Ovary (tissue), 3 donors: ENCODE measurements at regions not wholly inside any gene's neighbourhood (a gene's known extent, or its start where the extent isn't known, plus 50 kb on each side); places are given as distances from the start of the nearest gene placed in this dataset.
"Not testable (repeated sequence)": the region's sequence is repeated elsewhere in the genome, so short reads cannot be mapped to it uniquely, and the experiment has no call there.

Source experiments
- CTCF ChIP-seq, 3 donors: fragments of 450-650 bp in 2 of 3; fragments of 200-600 bp in 1 of 3; IDR thresholded peaks; one replicate each; pipeline versions ENCODE4 v1.5.1 to v1.8.0; 2016 to 2022; ENCODE audit warnings: antibody characterized with exemption in 3 of 3, mild to moderate bottlenecking in 1 of 3
- EP300 ChIP-seq: sonication (generic); formaldehyde crosslinking; IDR thresholded peaks from one replicate; pipeline ENCODE4 v1.6.1; 2017; ENCODE audit warnings: antibody characterized with exemption
- POLR2A ChIP-seq: fragments of 450-650 bp; IDR thresholded peaks from one replicate; pipeline ENCODE4 v1.6.1; 2017; ENCODE audit warnings: antibody characterized with exemption, mild to moderate bottlenecking, moderate library complexity
- donor health status: DM: no; HTN: no; CAD: no.

GRCh38 chr2:131643180-131643579, 115.5 kb downstream of the CCDC74A start:
- TF ChIP-seq CTCF (IDR thresholded peaks at IDR 0.05); POLR2A; EP300: not testable (repeated sequence)
